ENCODE measurements at regions not wholly inside any gene's neighbourhood (a gene's known extent, or its start where the extent isn't known, plus 50 kb on each side); places are given as distances from the start of the nearest gene placed in this dataset.
A peak's percentile ranks its signal among the peaks of the same experiment; 100 is the strongest.

DNA sequence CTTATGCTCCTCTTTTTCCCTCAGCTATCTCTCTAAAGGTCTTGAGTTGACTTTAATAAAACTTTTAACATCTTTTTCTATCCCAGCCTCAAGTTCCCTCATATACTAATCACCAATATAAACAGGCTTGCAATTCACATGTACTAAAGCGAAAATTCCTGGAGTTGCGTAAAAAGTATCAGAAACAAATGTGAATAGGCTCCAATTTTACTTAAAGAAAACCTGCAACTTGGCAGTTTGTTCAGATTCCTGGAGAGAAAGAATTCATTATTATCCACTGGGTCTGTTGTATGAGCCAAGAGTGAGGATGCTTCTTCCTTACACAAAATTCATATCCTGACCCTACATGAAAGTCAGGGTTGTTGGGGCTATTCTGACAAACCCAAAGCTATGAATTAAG is 384.2 kb downstream of the DTWD2 start:
- DNase-seq (ENCODE audit: low read depth) = no peak
- H3K4me3 ChIP-seq (ENCODE audit: control insufficient read depth, low read depth, low read length) = no peak overlapping the region
- TF ChIP-seq, protein P1, sequence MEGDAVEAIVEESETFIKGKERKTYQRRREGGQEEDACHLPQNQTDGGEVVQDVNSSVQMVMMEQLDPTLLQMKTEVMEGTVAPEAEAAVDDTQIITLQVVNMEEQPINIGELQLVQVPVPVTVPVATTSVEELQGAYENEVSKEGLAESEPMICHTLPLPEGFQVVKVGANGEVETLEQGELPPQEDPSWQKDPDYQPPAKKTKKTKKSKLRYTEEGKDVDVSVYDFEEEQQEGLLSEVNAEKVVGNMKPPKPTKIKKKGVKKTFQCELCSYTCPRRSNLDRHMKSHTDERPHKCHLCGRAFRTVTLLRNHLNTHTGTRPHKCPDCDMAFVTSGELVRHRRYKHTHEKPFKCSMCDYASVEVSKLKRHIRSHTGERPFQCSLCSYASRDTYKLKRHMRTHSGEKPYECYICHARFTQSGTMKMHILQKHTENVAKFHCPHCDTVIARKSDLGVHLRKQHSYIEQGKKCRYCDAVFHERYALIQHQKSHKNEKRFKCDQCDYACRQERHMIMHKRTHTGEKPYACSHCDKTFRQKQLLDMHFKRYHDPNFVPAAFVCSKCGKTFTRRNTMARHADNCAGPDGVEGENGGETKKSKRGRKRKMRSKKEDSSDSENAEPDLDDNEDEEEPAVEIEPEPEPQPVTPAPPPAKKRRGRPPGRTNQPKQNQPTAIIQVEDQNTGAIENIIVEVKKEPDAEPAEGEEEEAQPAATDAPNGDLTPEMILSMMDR (IDR thresholded peaks at IDR 0.05; ENCODE audit: control insufficient read depth, insufficient read depth, low read depth, low read length, missing control alignments) = no peak

GRCh38 chr5:118603278-118603677 is 385.1 kb downstream of the DTWD2 start:
- no peak overlapping the region for H3K4me3 ChIP-seq (ENCODE audit: control insufficient read depth, low read depth, low read length)
- TF ChIP-seq, protein P1 (IDR thresholded peaks at IDR 0.05; ENCODE audit: control insufficient read depth, insufficient read depth, low read depth, low read length, missing control alignments) = no peak
- DNase-seq (ENCODE audit: low read depth) = no peak

DNA sequence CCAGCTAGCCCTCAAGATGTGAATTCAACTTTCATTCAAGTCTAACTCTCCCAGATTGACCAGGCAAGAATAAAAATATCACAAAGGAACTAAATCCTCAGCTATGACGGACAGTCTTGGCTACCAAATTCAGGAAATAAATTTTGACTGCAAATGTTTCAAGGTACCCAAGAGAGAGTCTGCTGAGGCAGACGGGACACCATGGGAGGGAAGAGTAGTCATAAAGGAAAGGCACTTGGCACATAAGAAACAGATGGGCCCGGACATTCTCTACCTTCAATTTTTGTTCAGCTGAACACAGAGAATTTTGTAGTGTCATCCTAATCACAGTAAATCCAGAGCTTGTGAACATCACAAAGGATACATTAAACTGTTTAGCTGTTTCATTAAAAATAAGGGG is 390.0 kb downstream of the DTWD2 start:
- no peak for DNase-seq (ENCODE audit: low read depth)
- H3K4me3 ChIP-seq (ENCODE audit: control insufficient read depth, low read depth, low read length) = no peak overlapping the region
- TF ChIP-seq, protein P1 (IDR thresholded peaks at IDR 0.05; ENCODE audit: control insufficient read depth, insufficient read depth, low read depth, low read length, missing control alignments) = no peak

DNA sequence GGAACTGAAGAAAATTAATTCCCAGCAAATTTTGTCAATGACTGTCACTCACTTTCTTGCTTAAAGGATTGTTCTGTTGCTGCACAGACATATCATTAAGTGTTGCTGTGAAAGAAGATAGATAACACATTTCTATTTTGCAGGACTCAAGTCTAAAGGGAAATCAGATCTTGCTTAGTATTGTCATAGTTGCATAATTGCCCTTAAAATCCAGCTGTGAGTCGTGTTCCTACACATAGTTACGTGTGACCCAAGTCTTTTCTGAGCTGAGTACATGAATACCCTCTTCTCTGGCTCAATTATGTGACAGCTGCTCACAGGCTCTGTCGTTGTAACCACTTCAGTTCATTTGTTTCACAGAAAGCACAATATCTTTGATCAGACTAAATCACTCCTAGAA is 390.8 kb downstream of the DTWD2 start:
- H3K4me3 ChIP-seq (ENCODE audit: control insufficient read depth, low read depth, low read length) = no peak overlapping the region
- no peak for DNase-seq (ENCODE audit: low read depth)
- TF ChIP-seq, protein P1 (IDR thresholded peaks at IDR 0.05; ENCODE audit: control insufficient read depth, insufficient read depth, low read depth, low read length, missing control alignments) = no peak

DNA sequence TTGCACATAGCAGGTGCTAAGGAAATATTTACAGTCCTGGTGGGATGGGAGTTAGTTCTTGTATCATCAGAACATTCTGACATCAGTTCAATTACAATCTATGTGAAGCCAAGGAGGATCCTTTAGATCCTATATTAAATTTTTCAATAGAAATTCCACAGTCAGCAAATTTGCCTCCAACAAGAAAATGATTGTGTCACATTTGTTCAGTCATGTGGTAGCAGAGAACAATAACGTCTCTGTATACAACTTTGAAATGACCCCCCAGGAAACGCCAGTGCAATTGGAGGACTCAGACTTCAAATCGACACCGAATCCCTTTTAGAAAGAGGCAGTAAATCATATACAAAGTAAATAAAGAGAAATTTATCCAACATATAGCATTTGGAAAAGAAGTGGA is 392.1 kb downstream of the DTWD2 start:
- no peak overlapping the region for H3K4me3 ChIP-seq (ENCODE audit: control insufficient read depth, low read depth, low read length)
- TF ChIP-seq, protein P1 (IDR thresholded peaks at IDR 0.05; ENCODE audit: control insufficient read depth, insufficient read depth, low read depth, low read length, missing control alignments) = no peak

GRCh38 chr5:118593003-118593328 is 395.4 kb downstream of the DTWD2 start:
- no peak for DNase-seq (ENCODE audit: low read depth)
- H3K4me3 ChIP-seq (ENCODE audit: control insufficient read depth, low read depth, low read length) = no peak overlapping the region
- TF ChIP-seq, protein P1 (IDR thresholded peaks at IDR 0.05; ENCODE audit: control insufficient read depth, insufficient read depth, low read depth, low read length, missing control alignments) = peak; percentile 23

More for the DNA sequence above, 392.1 kb downstream of the DTWD2 start:
- no peak for DNase-seq (ENCODE audit: low read depth)
